BLaER1 treated with 17β-estradiol and CSF1 and Interleukin-3, amounts not matched to agents 10 nM and 100 nM (cell line): ENCODE measurements at regions not wholly inside any gene's neighbourhood (a gene's known extent, or its start where the extent isn't known, plus 50 kb on each side); places are given as distances from the start of the nearest gene placed in this dataset.

ENCODE experiments used
- H3K27ac ChIP-seq, 11 experiments: shearing (Covaris generic); formaldehyde crosslinking; 2 replicates each; pipeline ENCODE4 v1.8.1; 2022
- H3K27me3 ChIP-seq, 11 experiments: shearing (Covaris generic); formaldehyde crosslinking; 2 replicates each; pipeline ENCODE4 v1.8.1; 2022
- H3K36me3 ChIP-seq, 11 experiments: shearing (Covaris generic); formaldehyde crosslinking; 2 replicates each; pipeline ENCODE4 v1.8.1; 2022
- H3K4me1 ChIP-seq, 10 experiments: shearing (Covaris generic); formaldehyde crosslinking; 2 replicates each; pipeline ENCODE4 v1.8.1; 2022
- H3K4me2 ChIP-seq, 11 experiments: shearing (Covaris generic); formaldehyde crosslinking; 2 replicates each; pipeline ENCODE4 v1.8.1; 2022
- H3K4me3 ChIP-seq, 10 experiments: shearing (Covaris generic); formaldehyde crosslinking; 2 replicates each; pipeline ENCODE4 v1.8.1; 2022
- H3K9ac ChIP-seq, 11 experiments: shearing (Covaris generic); formaldehyde crosslinking; 2 replicates each; pipeline ENCODE4 v1.8.1; 2022
- H3K9me3 ChIP-seq, 11 experiments: shearing (Covaris generic); formaldehyde crosslinking; replicated peaks in 1 of 11; 2 replicates each; pipeline ENCODE4 v1.8.1; 2022
- H4K20me1 ChIP-seq, 11 experiments: shearing (Covaris generic); formaldehyde crosslinking; 2 replicates each; pipeline ENCODE4 v1.8.1; 2022
- Cebpa-rat ChIP-seq, 11 experiments: shearing (Covaris generic); IDR thresholded peaks; 2 replicates each; pipeline ENCODE4 v1.8.1; 2022

DNA sequence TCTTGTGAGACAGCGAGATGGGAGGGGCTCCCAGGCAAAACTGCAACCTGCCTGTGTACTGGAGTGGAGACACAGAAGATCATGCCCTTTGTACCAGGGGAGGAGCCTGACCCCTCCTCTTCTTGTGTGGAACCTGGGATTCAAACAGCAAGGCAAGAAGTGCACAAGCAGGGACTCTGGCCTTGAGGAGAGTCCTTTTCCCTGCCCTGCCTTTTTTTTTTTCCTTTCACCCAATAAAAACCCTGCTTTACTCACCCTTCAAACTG is 251.8 kb upstream of the OPRM1 start:
- Histone ChIP-seq H3K27me3 (no peaks in the 10 kb centered on the region), H3K27ac (peak overlapping the region in 2 of 11 experiments; percentile 1 to 27; a peak in 2 of 22 replicates), H3K9ac (no peak overlapping the region), H4K20me1 (no peaks in the 10 kb centered on the region), H3K4me1 (peaks cover 0 to 50% (median 6%) of the 10 kb centered on the region in 10 experiments; a peak in 11 of 20 replicates), H3K9me3 (peaks cover 0 to 15% (median 0%) of the 10 kb centered on the region in 11 experiments; a peak in 4 of 22 replicates), H3K4me3 (no peak overlapping the region), H3K4me2 (peak overlapping the region in 3 of 11 experiments; percentile 67 to 88 (median 82); a peak in 6 of 22 replicates), H3K36me3 (no peaks in the 10 kb centered on the region)
- no peak for TF ChIP-seq Cebpa-rat (IDR thresholded peaks at IDR 0.05)

DNA sequence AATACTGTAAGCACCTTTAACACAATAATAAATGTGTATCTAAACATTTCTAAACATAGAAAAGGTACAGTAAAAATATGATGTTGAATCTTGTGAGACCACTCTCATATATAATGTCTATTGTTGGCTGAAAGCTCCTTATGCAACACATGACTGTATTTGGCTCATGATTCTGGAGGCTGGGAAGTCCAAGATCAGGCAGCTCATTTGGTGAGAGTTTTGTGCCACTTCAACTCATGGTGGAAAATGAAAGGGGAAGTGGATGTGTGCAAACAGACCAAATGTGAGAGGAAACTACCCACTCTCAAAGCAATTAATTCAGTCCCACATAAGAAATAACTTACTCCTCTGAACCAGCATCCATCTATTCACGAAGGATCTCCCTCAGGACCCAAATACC is 257.7 kb upstream of the OPRM1 start:
- Histone ChIP-seq H3K9ac (no peak overlapping the region), H3K4me3 (no peak overlapping the region)
- TF ChIP-seq Cebpa-rat (IDR thresholded peaks at IDR 0.05) = no peak

DNA sequence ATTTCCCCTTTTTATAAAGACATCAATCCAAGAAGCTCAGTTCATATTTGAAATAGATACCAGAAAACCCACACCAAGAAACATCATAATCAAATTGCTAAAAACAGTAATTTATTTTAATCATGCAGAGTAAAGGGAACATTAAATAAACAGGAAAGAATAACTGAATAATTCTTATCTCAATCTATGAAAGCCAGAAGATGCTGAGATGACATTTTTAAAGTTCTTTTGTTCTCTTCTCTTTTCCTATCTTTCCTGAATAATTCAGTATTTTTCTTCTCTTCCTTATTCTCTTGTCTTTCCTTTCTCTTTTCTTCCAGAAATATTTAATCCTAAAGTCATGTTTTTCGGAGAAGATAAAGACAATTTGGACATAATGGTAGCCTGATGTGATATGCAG is 259.0 kb upstream of the OPRM1 start:
- Histone ChIP-seq H3K36me3 (no peaks in the 10 kb centered on the region), H3K4me2 (no peak overlapping the region), H3K9ac (no peak overlapping the region), H3K27ac (no peak overlapping the region), H4K20me1 (no peaks in the 10 kb centered on the region), H3K4me3 (no peak overlapping the region), H3K4me1 (no peaks in the 10 kb centered on the region), H3K9me3 (peaks cover 0 to 20% (median 6%) of the 10 kb centered on the region in 11 experiments; a peak in 10 of 22 replicates), H3K27me3 (no peaks in the 10 kb centered on the region)
- no peak for TF ChIP-seq Cebpa-rat (IDR thresholded peaks at IDR 0.05)

More for the DNA sequence above, 257.7 kb upstream of the OPRM1 start:
- Histone ChIP-seq H3K4me1 (peaks cover 0 to 9% (median 3%) of the 10 kb centered on the region in 10 experiments; a peak in 11 of 20 replicates), H3K4me2 (no peak overlapping the region), H3K36me3 (no peaks in the 10 kb centered on the region), H3K27me3 (no peaks in the 10 kb centered on the region), H4K20me1 (no peaks in the 10 kb centered on the region), H3K9me3 (peaks cover 0 to 20% (median 6%) of the 10 kb centered on the region in 11 experiments; a peak in 11 of 22 replicates), H3K27ac (no peak overlapping the region)

DNA sequence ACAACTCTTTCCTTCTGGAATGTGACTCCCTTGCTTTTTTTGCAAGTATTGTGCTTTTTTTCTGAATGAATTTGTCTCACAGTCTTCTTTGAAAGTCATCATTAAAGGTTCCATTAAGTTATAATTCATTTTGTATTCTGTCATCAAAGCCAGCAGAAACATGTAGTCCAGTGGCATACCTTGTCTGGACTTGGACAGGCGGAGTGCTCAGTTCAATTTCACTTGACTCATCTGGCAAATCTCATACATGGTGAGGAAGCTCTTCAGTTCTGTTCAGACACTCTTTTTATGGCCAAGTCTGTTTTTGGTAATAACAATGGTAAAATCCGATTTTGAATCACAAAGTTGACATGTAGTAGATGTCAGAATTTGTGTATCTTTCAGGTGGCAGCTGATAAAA is 260.8 kb upstream of the OPRM1 start:
- H3K4me2 ChIP-seq = no peak overlapping the region
- TF ChIP-seq Cebpa-rat (IDR thresholded peaks at IDR 0.05) = no peak
- H4K20me1 ChIP-seq = no peaks in the 10 kb centered on the region
- H3K9me3 ChIP-seq = peaks cover 0 to 20% (median 6%) of the 10 kb centered on the region in 11 experiments; a peak in 10 of 22 replicates
- H3K27me3 ChIP-seq = no peaks in the 10 kb centered on the region
- H3K36me3 ChIP-seq = no peaks in the 10 kb centered on the region
- H3K4me3 ChIP-seq = no peak overlapping the region
- no peak overlapping the region for H3K9ac ChIP-seq
- H3K27ac ChIP-seq = no peak overlapping the region
- H3K4me1 ChIP-seq = no peaks in the 10 kb centered on the region

- Histone ChIP-seq H3K4me2 (no peak overlapping the region), H3K9me3 (no peaks in the 10 kb centered on the region), H3K9ac (no peak overlapping the region), H3K4me1 (no peaks in the 10 kb centered on the region), H3K27ac (no peak overlapping the region), H3K27me3 (no peaks in the 10 kb centered on the region), H3K4me3 (no peak overlapping the region), H3K36me3 (no peaks in the 10 kb centered on the region), H4K20me1 (no peaks in the 10 kb centered on the region)
- TF ChIP-seq Cebpa-rat (IDR thresholded peaks at IDR 0.05) = no peak
Measured at GRCh38 chr6:153771577-153771976, 267.5 kb upstream of the OPRM1 start.

DNA sequence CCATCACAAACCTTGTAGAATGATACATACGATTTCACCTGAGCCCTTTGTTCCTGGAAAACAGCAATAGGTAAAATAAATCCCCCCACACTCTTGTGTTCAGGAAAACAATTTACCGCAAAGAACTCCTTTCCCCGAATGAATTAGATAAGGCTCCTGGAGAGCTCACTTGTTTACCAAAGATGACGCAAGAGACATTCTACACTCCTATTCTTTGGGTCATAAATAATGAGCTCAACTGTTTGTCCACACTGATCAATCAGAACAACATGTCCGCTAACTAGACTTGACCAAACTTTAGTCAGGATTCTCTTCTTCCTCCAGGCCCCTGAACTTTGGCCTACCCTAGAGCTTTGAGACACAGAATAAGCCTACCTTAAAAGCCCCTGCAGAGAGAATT is 271.9 kb upstream of the OPRM1 start:
- no peak for TF ChIP-seq Cebpa-rat (IDR thresholded peaks at IDR 0.05)
- H3K4me3 ChIP-seq = no peak overlapping the region

DNA sequence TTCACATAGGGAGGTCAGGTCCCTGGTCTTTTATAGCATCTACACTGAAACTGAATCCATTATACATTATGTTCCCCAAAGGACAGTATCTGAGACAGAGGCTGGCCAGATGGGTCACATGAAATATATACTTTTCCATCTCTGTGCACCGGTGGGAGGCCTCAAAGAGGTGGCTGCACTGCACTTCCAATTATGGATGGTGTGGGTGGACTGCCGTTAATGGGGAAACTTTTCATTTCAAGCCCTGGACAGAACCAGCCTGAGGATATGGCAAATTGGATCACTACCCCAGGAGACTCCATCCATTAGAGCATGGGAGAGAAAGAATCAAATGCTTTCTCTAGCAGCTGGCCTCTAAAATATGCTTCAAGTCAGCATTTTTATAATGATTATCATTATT is 280.5 kb upstream of the OPRM1 start:
- Histone ChIP-seq H3K4me2 (no peak overlapping the region), H3K4me1 (no peaks in the 10 kb centered on the region), H3K9ac (no peak overlapping the region), H3K36me3 (no peaks in the 10 kb centered on the region), H3K27ac (no peak overlapping the region), H4K20me1 (no peaks in the 10 kb centered on the region), H3K27me3 (no peaks in the 10 kb centered on the region), H3K9me3 (peaks cover 0 to 9% (median 0%) of the 10 kb centered on the region in 11 experiments; a peak in 2 of 22 replicates), H3K4me3 (no peak overlapping the region)
- no peak for TF ChIP-seq Cebpa-rat (IDR thresholded peaks at IDR 0.05)

More for the DNA sequence above, 271.9 kb upstream of the OPRM1 start:
- peaks cover 0 to 4% (median 0%) of the 10 kb centered on the region in 11 experiments; a peak in 1 of 22 replicates for H3K9me3 ChIP-seq
- no peak overlapping the region for H3K4me2 ChIP-seq
- H3K27me3 ChIP-seq = no peaks in the 10 kb centered on the region
- H3K4me1 ChIP-seq = no peaks in the 10 kb centered on the region
- H4K20me1 ChIP-seq = no peaks in the 10 kb centered on the region
- H3K9ac ChIP-seq = no peak overlapping the region
- no peaks in the 10 kb centered on the region for H3K36me3 ChIP-seq
- H3K27ac ChIP-seq = no peak overlapping the region

GRCh38 chr6:153735761-153736160 is 303.3 kb upstream of the OPRM1 start:
- Histone ChIP-seq H3K27me3 (no peaks in the 10 kb centered on the region), H3K4me1 (no peaks in the 10 kb centered on the region), H3K27ac (no peak overlapping the region), H3K36me3 (no peaks in the 10 kb centered on the region), H3K9me3 (peaks cover 0 to 15% (median 13%) of the 10 kb centered on the region in 11 experiments; a peak in 15 of 22 replicates), H3K9ac (no peak overlapping the region), H3K4me3 (no peak overlapping the region), H4K20me1 (no peaks in the 10 kb centered on the region), H3K4me2 (no peak overlapping the region)
- TF ChIP-seq Cebpa-rat (IDR thresholded peaks at IDR 0.05) = no peak

- Histone ChIP-seq H3K4me2 (no peak overlapping the region), H3K9ac (no peak overlapping the region), H3K4me3 (no peak overlapping the region), H3K27ac (no peak overlapping the region), H3K27me3 (no peaks in the 10 kb centered on the region), H3K36me3 (no peaks in the 10 kb centered on the region), H3K4me1 (no peaks in the 10 kb centered on the region), H4K20me1 (no peaks in the 10 kb centered on the region), H3K9me3 (no peaks in the 10 kb centered on the region)
- TF ChIP-seq Cebpa-rat (IDR thresholded peaks at IDR 0.05) = no peak
Measured at GRCh38 chr6:153729189-153729588, 309.9 kb upstream of the OPRM1 start.

GRCh38 chr6:153727885-153728284 is 311.2 kb upstream of the OPRM1 start:
- TF ChIP-seq Cebpa-rat (IDR thresholded peaks at IDR 0.05) = no peak
- H3K9ac ChIP-seq = no peak overlapping the region
- no peaks in the 10 kb centered on the region for H3K27me3 ChIP-seq
- no peaks in the 10 kb centered on the region for H3K4me1 ChIP-seq
- H3K9me3 ChIP-seq = no peaks in the 10 kb centered on the region
- no peaks in the 10 kb centered on the region for H4K20me1 ChIP-seq
- H3K27ac ChIP-seq = no peak overlapping the region
- no peak overlapping the region for H3K4me2 ChIP-seq
- H3K4me3 ChIP-seq = no peak overlapping the region
- no peaks in the 10 kb centered on the region for H3K36me3 ChIP-seq
